NCI-H446 (cell line): ENCODE measurements at regions not wholly inside any gene's neighbourhood (a gene's known extent, or its start where the extent isn't known, plus 50 kb on each side); places are given as distances from the start of the nearest gene placed in this dataset.
"Not testable (repeated sequence)": the region's sequence is repeated elsewhere in the genome, so short reads cannot be mapped to it uniquely, and the experiment has no call there.

ENCODE experiments used
- DNase-seq, 2 experiments: peaks; one replicate each; lab custom pipeline; 2025; lab: John Stamatoyannopoulos, UW

DNA sequence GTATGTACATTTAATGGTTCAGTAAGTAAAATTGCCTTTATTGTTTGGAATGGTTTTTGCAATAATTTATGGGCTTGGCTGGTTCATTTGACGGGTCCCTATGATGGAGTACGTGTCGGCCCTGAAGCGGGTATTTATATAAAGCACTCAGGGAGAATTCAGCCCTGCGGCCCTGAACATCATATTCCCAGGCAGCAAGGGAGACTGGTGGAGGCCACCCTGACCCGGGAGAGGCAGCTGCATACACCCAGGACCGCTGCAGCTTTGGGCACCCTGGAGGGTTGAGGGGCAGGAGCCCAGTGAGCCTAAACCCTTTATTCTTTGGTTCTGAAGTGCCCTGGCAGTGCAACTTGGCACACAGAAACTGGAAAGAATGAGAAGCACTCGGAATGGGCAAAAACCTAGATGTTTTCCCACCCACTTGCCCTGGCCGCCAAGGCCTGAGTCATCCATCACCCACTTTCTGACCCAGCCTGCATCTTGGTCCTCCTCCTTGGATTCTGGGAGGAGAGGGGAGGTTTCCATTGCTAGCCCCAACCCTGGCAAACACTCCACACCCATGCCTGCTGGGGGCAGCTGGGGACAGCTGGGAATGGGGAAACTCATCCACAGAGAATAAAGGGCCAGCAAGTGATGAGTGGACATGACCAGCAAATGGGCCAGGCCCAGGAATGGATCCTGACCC is 162.2 kb upstream of the TNRC6C start:
- DNase-seq, result no peak

DNA sequence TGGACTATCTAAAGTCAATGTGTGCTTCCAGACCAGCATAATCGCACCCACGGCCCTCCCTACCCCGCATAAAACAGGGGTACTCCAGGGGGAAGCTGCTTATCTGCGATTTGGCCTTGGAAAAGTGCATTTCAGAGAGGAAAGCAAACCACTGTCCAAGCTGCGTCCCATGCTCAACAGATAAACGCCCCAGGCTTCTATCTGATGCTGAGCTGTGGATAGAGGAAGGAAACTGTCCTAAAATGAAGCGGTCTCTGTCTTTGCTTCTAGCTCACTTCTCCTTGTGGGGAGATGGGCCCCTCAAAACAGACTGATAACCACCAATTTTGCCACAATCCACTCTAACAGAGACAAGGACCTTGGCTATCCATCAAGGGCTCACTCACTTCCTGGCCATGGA is 160.5 kb upstream of the TNRC6C start:
- no peak for DNase-seq

DNA sequence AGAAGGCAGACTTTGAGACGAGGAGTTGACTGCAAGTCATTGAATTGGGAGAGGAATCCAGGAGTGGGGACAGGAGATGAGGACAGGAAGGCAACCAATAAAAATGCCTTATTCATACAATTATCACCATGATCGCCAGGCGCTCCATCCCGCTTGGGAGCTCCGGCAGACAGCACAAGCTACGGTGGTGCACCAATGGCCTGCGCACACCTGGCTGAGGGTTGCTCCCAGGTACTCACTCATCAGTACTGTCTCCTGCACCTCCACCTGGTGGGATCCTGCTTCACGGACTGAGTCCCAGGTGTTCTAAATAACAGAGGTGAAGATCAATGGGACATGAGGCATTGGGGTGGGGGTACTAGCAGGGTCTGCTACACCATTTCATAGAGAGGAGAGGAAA is 160.0 kb upstream of the TNRC6C start:
- no peak for DNase-seq

DNA sequence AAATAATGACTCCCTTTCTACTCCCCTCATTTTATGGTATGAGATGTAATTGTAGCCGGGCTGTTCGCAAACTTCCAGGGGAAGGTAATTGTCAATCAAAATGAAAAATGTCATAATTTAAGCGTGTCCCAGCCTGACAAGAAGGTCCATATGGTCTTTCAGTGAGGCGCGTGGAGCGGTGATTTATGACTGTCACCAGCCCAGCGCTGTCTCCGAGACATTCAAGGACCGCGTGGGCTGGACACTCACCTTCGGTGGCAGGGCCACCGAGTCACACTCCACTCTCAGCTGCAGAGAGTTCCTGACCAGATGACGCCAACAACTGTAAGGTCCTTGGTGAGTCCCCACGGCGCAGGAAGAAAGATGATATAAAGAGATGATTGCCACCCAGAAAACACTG is 157.7 kb upstream of the TNRC6C start:
- DNase-seq, result no peak

DNA sequence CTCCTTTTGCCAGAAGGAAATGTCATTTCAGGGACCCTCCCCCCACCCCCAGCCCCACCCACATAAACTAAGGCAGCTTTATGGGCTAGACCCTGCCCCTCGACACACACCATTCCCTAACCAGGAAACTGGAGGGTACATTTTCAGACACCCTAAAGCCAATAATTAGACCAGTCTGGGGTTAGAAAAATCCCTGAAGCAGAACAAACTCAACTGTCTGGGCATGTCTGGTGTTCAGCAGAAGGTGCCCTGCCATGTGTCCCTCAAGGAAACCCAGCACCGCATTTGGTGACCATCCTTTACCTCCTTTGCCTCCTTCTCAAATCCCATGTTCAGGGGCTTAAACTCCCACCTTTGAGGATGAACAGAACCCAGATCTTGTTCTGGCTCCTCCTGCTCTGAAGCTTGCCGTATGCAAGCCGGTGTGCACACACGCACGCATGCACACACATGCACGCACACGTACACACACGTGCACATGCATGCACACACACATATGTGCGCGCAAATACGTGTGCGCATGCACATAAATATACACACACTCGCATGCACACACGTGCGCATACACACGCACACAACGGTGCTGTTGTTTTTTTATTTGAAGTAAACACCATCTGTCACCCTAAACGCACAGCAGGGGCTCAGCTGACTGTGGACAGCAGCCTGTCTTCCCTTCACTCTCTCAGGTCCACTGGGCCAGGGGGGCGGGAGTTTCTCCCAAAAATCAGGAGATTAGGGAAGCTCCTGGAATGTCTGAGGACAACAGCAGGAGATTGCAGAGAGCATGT is 156.8 kb upstream of the TNRC6C start:
- DNase-seq, result no peak

DNA sequence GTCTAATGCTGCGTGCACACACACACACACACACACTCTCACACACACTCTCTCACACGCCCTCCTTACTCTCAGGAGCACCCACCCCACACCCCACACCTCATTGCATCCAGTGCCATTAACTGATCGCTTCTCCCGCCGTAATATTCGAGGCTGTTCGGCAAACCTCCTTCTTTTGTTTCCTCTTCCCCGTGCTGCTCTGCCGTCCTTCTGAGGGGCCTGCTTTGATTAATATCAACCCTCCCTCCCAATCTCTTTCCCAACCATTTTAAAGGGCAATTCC is 156.2 kb upstream of the TNRC6C start:
- no peak for DNase-seq

DNA sequence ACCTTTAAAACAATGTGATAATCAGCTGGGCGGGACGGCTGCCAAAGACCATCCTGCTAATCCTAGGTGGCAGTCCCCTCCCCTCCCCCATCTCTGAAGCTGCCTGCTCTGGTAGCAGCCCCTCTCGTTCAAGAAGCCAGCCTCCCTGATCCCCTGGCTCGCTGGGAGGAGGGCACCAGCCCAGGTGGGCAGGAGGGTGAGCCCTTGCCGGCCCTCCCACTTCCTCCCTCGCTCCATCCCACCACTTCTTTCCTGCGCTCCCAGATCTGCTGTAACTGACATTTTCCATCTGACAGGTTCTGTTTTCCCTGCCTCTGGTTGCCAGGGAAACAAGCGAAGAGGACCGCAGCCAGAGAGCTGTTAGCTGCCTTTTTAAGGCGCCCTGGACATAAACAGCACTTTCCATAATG is 155.7 kb upstream of the TNRC6C start:
- peak; percentile 62 to 72 for DNase-seq

DNA sequence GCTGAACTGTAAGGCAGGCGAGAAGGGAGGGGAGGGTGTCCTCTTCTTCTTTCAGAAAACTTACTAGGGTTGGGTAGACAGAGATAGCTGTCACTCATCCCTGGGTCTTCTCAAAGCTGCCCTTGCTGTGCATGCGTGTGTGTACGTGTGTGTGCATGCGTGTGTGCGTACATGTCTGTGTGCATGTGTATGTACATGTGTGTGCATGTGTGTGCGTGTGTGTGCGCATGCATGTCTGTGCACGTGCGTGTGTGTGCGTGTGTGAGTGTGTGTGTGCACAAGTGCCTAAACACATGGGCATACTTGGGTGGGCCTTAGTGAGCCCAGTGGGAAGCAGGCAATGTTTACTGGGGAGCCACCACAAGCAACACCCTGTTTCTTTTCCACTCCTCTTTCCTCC is 154.8 kb upstream of the TNRC6C start:
- DNase-seq, result no peak

DNA sequence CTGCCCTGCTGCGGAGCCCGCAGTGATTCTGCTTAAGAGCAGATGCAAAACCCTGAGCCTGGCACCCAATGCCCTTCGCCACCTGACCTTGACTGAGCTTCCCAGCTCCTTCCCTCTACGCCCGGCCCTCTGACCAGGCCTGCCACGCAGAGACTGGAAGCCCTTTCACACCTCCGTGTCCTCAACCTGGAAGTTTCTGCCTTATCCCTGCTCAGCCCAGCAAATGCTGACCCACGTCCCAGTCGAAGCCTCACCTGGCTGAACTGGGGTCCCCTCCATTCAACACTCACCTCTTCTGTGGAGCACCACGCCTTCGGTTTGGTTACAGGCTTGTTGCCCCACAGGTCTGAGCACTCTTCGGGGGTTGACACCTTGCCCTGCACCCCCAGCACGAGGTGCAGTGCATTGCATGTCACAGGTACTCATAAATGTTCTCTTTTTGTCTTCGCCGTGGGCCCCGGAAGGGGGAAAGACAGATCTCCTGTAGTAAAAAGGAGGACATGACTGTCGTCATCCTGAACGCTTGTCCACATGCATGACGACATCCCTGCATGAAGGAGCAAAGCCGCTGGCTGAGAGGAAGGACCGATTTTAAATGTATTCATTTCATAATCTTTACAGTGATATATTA is 153.6 kb upstream of the TNRC6C start:
- DNase-seq, result no peak

DNA sequence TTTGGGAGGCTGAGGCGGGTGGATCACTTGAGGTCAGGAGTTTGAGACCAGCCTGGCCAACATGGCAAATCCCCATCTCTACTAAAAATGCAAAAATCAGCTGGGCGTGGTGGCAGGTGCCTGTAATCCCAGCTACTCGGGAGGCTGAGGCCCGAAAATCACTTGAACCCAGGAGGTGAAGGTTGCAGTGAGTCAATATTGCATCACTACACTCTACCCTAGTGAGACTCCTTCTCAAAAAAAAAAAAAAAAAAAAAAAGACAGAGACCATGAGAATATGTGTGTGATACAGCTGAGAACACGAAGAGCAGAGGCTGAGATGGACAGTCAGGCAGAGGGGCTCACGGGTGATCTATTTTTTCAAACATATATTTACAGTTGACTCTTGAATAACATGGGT is 152.5 kb upstream of the TNRC6C start:
- DNase-seq, result not testable (repeated sequence)

DNA sequence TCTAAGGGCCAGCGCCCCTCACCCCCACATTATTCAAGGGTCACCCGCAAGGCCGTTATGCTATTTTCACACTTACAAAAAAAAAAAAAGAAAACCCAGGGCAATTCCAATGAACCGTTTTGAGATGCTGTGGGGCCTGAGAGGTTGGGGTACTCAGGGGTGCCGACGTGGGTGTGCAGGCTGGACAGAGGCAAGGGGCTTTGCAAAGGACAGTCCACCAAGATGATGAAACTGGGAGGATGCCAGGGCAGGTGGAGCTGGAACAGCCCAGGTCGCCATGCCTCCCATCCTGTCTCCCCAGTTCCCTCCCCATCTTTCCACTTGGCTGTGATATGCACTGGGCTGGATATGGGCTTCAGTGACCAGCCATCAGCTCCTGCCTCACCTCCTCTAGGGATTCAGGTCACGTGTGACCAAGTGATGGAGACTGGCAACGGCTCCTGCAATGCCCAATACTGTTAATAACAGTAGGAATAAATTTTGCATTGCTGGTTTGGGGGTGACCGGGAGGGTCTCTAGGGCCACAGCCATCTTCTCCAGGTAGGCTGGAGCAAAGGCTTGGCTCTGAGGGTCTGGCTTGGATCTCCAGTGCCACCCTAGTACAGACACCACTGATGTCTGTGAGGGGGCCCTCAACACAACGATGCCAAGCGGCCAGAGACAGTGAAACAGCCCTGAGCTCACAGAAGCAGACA is 151.3 kb upstream of the TNRC6C start:
- no peak for DNase-seq

DNA sequence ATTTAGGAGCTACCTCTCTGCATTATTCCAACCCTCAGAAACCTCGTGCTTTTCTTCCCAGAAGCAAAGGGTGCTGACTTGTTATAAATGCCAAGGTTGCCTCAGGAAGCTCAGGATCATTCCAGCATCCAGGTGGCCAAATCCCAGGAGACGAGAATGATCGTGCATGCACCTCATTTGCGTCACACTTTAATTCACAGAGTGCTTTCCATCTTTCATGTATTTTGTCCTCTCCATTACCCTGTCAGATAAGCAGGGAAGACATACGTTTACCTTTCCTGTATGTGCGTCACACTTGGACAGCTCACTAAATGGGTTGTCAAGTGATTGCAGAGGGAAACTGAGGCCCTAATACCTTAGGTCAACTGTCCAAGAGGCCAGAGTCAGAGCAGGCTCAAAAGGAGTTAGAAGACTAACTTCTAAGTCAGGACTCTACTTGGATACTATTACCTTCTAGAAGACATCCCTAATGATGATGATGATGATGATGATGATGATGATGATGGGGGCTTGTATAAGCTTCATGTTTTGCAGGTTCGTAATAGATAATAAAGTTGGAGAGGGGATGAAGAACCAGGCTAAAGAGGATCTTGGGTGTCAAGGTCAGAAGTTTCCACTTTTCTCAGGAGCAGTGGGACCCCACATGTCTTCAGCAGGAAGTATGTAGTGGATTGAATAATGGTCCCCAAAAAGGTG is 150.6 kb upstream of the TNRC6C start:
- DNase-seq, result no peak

DNA sequence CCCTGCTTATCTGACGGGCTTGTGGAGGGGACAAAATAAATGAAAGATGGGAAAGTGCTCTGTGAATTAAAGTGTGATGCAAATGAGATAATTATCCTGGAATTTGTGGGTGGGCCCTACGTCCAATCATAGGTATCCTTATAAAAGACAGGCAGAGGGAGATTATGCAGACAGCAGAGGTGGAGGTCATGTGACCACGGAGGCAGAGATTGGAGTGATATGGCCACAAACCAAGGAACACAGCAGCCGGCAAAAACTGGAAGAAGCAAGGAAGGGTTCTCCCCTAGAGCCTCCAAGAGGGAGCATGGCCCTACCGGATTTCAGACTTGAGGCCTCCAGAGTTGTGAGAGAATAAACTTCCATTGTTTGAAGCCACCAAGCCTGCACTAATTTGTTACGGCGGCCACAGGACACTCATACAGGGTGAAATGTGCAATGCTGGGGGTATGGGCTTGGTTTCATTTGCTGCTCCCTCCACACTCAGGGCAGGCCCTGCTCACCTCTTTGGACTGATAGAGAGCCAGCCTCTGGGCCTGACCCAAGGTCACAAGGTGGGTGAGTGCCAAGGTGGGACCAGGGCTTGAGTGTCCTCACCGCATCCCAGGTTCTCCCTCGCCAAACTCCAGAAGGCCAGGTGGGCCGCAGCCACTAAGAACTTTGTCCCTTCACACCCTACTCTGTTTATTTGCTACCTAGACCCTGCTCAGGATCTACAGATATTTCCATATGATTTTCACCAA is 149.6 kb upstream of the TNRC6C start:
- DNase-seq, result no peak

DNA sequence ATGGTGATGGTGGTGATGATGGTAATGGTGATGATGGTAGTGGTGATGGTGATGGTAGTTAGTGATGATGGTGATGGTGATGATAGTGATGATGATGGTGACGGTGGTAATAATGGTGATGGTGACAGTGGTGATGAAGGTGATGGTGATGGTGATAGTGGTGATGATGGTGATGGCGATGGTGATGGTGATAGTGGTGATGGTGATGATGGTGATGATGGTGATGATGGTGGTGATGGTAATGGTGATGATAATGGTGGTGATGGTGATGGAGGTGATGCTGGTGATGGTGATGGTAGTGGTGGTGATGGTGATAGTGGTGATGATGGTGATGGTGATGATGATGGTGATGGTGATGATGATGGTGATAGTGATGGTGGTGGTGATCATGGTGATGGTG is 148.7 kb upstream of the TNRC6C start:
- DNase-seq, result no peak

DNA sequence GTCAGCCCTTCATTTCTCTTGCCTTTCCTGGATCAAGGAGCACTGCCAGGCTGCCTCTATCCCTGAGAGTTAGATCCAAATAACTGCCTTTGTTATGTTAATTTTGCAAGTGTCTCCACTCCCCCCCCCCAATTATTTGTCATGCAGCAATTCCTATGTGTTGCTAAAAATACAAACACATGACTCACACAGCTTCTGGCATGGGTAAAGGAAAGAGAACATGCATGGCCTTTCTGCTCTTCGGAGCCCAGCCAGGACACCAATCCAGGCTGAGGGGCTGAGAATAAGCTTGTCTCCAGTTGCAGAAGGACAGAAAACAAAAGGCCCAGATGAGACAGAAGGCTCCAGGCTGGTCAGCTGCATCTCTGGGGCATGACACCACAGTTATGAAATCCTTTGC is 148.0 kb upstream of the TNRC6C start:
- no peak for DNase-seq

DNA sequence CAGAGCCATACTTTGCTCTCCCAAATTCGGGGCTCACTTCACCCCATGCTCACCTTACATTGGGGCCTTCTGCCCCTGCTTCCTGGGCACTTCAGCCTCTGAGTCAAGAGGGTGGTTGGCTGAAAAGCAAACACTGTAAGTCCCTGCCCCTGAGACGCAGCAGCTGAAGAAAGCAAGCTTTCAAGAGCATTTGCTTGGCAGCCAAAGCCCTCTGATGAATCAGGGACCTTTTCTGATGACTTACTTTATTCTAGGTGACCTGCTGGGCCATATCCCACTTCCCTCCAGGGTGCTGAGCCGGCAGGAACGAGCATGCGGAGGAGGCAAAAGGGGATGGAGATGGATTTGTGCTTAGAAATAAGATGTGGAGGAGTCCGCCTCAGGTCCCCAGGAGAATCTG is 147.0 kb upstream of the TNRC6C start:
- DNase-seq, result no peak

DNA sequence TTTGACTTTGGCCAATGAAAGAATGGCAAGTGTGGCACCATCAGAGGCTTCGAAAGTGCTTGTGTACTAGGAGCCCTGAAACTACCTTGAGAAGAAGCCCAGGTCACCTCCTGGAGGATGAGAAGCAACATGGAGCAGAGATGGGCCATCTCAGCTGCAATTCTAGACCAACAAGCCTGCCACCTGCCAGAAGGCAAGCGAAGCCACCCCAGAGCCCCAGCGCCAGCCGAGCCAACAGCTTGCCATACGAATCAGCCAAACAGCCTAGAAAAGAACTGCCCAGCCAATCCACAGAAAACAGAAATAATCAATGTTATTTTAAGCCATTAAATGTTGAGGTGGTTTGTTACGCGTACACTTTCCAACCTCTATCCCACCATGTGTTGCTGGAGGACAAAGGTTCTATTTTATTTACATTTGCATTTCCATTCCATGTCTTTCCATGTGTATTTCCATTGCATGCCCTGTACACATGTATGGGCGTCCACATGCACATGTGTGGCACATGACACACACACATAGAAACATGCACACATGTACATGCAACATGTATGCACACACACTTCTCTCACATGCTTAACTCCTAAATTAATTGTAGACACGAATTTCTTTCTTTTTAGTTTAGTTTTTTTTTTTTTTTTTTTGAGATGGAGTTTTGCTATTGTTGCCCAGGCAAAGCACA is 144.3 kb upstream of the TNRC6C start:
- no peak for DNase-seq

DNA sequence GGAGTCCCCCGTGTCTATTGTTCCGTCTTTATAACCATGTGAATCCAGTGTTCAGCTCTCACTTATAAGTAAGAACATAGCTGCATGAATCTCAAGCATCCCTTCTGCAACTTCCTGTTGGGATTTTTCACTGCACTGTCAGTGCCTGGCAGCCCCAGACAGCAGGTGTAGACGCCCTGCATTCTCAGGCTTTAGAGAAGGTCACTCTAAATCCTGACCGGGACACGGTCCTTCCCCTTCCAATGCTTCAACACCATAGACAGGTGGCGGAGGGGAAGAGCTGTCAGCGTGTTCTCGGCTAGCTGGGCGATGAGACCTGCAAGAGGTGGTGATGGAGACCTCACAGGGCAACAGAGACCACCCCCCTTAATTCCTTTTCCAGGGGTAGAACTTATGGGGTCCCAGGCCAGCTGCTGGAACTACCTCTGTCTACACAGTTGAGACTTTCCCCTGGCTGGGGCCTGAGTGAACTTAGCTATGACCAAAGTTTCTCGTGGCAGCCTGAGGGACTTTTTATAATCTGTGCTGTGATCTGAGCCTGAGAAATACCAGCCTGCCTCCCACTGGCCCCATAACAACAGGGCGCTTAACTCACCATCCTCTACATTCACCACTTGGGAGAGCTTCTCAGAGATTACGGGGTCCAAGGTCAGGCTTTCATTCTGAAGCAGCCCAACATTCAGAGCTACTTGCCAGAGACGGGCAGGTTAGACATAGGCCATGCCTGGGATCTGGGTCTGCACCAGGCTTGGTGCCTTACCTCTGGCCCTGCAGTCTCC is 143.2 kb upstream of the TNRC6C start:
- no peak for DNase-seq

DNA sequence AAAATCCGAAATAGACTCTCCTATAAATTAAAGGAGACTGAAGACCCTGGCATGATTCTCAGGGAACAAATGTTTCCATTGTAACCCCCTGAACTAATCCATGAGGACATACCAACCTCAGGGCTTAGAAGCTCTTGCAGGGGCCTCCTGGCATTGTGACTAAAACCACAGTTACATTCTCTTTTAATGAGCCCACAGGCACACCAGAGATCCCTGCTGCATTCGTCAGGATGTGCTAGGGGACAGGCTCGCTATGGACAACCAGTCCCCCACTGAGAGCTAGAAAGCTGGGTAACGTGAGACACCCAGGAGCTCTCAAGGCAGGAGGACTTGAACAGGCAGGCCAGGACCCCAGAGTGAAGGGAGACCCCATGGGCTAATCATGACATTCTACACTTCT is 140.6 kb upstream of the TNRC6C start:
- no peak for DNase-seq

DNA sequence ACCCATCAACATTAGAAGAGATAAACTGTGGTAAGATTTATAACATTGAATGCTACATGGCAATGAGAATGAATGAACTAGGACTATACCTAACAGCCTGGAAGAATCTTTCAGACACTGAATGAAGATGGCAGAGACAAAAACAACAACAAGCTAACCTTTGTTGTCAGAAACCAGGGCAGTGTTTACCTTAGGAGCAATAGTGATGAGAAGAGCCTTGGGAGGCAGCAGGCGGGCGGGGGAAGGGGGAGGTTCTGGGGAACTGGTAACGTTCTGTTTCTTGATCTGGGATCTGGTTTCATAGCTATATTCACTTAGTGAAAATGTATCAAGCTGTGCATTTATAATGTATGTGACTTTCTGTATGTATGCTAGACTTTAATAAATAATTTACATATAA is 139.0 kb upstream of the TNRC6C start:
- no peak for DNase-seq
